ENCODE measurements at regions not wholly inside any gene's neighbourhood (a gene's known extent, or its start where the extent isn't known, plus 50 kb on each side); places are given as distances from the start of the nearest gene placed in this dataset.

DNA sequence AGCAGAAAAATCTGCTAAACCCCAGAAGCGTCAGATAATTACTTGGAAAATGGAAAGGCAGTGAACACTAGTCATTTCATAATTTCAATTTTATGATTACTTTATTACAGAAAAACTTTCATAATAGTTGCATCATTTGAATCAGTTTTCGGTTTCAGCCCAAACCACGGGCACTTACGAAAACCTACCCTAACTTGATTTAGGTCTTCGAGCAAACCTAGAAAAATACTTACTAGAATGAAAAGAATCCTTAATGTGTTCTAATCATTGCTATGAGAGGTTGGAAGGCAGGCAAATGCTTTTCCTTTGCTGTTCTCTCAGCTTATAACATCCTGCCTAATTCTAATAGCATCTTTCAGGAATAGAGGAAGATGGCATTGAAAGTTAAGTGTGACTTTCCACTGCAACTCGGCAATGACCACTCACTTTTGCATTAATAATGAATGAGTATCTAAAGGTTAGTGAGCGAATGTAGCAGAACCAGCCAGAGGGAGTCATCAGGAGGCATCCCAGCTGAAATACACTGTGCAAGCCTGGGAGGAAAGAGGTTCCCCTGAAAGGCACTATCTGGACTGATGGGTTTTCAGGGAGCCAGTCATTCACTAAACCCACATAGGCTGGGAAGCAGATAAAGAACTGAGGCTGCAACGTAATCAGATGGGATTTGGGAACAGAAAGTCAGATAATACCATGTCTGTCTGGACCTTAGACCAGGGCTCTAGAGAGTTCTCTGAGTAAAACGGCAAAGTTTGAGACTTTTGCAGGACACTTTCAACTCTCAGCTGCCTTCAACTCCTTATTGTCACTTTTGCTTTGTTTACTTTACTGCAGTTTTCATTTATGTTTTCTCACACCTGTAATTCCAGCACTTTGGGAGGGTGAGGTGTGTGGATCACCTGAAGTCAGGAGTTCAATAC lies 520.8 kb downstream of the RNF144A start:
- TF ChIP-seq TAF15 (IDR thresholded peaks at IDR 0.05; ENCODE audit: low read depth, low read length) (no peak), CTCF (IDR thresholded peaks at IDR 0.05 in 2 of 3, conservative IDR thresholded peaks at IDR 0.05 in 1 of 3; ENCODE audit: insufficient read depth in 2 of 3, low read depth in 1 of 3, low read length in 3 of 3) (no peak), NFYB (IDR thresholded peaks at IDR 0.05; ENCODE audit: extremely low read depth, insufficient read length) (no peak), HDAC1 (IDR thresholded peaks at IDR 0.05) (no peak), ESRRA (IDR thresholded peaks at IDR 0.05; ENCODE audit: borderline replicate concordance, low read depth) (no peak), SUPT5H (IDR thresholded peaks at IDR 0.05) (no peak), REST (IDR thresholded peaks at IDR 0.05; ENCODE audit: borderline replicate concordance) (no peak), REST (CRISPR knock-in tag; IDR thresholded peaks at IDR 0.05; ENCODE audit: low read depth) (no peak), CEBPB (tag; IDR thresholded peaks at IDR 0.05) (no peak), TAF1 (IDR thresholded peaks at IDR 0.05; ENCODE audit: control insufficient read depth, extremely low read depth, insufficient read depth, low read length, severe bottlenecking) (no peak), ARNT (IDR thresholded peaks at IDR 0.05) (no peak), NFIC (IDR thresholded peaks at IDR 0.05) (no peak), EP300 (IDR thresholded peaks at IDR 0.05; ENCODE audit: low read length) (no peak), FOXJ2 (tag; IDR thresholded peaks at IDR 0.05) (no peak)

Measured in K562 (cell line).